HK-2 (cell line): ENCODE measurements at regions not wholly inside any gene's neighbourhood (a gene's known extent, or its start where the extent isn't known, plus 50 kb on each side); places are given as distances from the start of the nearest gene placed in this dataset.
"Not testable (repeated sequence)": the region's sequence is repeated elsewhere in the genome, so short reads cannot be mapped to it uniquely, and the experiment has no call there.

ENCODE experiments used
- DNase-seq: peaks from one replicate; pipeline ENCODE4 v3.0.0-alpha.2; 2018; ENCODE audit not compliant: unreplicated experiment

DNA sequence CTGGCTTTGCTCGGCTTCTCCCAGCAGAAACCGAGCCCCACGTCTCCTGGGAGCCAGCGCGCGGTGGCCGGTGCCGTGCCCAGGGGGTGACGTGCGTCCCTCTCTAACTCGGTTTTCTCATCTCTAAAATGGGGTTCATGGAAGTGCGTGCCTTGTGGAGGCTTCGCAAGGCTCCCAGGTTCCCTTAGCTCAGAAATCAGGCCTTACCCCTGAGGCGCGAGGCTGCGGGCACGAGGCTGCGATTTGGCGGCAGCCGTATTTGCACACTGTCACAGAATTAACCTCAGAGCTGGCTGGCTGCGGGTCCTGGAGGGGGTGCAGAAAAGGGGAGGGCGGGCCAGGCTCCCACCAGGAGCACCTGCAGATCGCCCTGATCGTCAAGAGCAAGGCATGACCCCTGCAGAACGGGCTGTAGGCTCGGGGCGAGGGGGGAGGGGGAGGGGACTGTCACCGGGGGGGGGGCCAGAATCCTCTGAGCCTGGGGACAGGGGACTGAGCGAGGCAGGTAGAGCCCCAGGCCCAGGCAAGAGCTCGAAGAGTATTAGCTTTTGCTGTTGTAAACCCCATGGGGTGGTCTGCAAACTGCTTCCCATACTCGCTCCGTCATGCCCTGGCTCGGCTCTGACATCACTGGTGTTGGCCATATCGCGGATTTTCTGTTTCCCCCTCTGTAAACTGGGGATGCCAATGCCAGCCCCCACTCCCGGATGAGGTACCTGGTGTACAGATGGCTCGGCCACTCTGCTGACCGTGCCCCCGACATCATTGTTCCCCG, 62.2 kb downstream of the CCNE1 start:
- DNase-seq = no peak

GRCh38 chr19:29875931-29876330, 64.1 kb downstream of the CCNE1 start:
- DNase-seq = no peak

- DNase-seq = no peak
Observed at GRCh38 chr19:29876414-29876813, 64.6 kb downstream of the CCNE1 start.

DNA sequence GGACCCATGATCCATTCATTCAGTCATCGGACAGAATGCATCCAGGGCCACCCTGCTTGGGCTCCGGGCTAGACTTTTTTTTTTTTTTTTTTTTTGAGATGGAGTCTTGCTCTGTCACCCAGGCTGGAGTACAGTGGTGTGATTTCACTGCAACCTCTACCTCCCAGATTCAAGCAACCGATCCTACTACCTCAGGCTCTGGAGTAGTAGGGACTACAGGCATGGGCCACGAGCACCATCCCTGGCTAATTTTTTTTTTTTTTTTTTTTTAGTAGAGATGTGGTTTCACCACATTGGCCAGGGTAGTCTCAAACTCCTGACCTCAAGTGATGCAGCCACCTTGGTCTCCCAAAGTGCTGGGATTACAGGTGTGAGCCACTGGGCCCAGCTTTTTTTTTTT, 65.1 kb downstream of the CCNE1 start:
- DNase-seq = not testable (repeated sequence)

GRCh38 chr19:29878973-29879654, 62.9 kb upstream of the URI1 start:
- peak; percentile 38 for DNase-seq

DNA sequence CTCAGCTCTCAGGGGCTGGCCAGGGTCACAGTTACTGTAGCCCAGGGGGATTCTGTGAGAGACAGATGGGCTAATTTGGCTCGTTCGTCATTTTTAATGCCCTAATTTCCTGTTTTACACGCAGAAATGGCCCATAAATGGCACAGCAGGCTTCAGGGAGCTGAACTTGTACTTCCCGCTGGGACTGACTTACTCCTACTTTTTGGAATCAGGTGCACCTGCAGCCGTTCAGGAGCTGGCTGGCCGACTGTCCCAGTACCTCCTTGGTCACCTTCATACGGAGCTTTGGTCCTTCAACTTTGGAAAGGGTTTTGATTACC, 62.4 kb upstream of the URI1 start:
- no peak for DNase-seq

DNA sequence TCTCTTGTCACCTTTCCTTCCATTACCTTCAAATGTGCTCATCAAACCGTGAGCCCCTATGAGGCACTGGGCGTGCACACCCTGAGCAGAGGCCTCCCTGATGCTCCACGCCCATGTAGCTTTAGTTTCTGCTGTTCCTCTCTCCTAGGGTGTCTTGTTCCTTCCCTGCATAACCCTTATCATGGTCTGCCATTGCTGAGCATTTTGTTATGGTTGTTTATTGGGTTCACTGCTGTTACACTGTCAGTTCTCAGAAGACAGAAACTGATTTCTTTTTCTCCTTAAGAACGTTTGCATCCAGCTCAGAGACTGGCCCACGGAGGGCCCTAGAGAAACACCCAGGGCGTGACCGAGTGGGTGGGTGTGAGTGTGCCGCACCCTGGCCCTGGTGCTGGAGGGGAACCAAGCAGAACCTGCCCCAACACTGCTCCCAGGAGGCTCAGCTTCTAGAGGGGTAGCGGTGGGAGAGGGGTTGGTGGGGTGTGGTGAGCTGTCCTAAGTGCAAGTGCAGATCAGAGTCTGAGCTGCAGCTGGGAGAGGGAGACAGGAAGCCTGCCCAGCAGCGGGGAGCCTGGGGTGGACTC, 61.4 kb upstream of the URI1 start:
- no peak for DNase-seq

DNA sequence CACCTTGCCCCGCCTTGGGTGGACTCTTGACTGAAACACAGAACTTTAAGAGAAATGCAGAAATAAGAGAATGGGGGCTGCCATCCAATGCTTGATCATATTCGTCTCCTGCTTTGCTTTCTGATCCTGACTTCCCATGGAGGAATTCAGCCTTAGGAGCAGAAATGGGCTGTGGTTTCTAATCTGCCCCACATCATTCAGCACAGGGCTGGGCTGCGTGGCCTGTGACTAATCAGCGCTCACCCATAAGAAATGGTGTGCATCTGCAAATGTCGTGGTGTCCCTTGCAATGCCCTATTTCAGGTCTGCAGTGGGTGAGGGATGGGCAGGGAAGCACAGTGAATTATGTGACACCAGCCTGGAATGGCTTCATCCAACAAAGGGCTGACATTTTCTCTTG, 60.7 kb upstream of the URI1 start:
- DNase-seq = no peak

- no peak for DNase-seq
Observed at GRCh38 chr19:29882719-29883105, 59.3 kb upstream of the URI1 start.

DNA sequence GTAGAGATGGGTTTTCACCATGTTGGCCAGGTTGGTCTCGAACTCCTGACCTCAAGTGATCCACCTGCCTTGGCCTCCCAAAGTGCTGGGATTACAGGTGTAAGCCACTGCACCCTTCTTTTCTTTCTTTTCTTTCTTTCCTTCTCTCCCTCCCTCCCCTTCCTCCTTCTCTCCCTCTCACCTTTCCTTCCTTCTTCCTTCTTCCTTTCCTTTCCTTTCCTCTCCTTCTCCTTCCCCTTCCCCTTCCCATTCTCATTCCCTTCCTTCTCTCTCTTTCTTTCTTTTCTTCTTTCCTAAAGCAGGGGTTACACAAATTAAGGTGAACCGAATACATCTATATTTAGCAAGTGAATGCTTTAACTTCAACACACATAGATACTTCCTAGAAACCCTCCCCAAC, 58.0 kb upstream of the URI1 start:
- no peak for DNase-seq

- DNase-seq = no peak
Observed at GRCh38 chr19:29884466-29884865, 57.6 kb upstream of the URI1 start.

DNA sequence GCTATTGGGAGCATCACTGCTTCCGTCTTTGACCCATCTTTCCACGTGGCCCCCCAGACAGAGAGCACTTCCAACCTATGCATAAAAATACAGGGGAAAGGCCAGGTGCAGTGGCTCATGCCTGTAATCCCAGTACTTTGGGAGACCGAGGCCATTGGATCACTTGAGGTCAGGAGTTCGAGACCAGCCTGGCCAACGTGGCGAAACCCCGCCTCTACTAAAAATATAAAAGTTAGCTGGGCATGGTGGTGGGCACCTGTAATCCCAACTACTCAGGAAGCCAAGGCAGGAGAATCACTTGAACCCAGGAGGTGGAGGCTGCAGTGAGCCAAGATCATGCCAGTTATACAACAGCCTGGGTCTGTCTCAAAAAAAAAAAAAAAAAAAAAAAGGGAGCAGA, 55.9 kb upstream of the URI1 start:
- DNase-seq = not testable (repeated sequence)

GRCh38 chr19:29886586-29886985, 55.5 kb upstream of the URI1 start:
- DNase-seq = no peak

- no peak for DNase-seq
Observed at GRCh38 chr19:29887442-29887855, 54.6 kb upstream of the URI1 start.

GRCh38 chr19:29888047-29888446, 54.0 kb upstream of the URI1 start:
- not testable (repeated sequence) for DNase-seq

DNA sequence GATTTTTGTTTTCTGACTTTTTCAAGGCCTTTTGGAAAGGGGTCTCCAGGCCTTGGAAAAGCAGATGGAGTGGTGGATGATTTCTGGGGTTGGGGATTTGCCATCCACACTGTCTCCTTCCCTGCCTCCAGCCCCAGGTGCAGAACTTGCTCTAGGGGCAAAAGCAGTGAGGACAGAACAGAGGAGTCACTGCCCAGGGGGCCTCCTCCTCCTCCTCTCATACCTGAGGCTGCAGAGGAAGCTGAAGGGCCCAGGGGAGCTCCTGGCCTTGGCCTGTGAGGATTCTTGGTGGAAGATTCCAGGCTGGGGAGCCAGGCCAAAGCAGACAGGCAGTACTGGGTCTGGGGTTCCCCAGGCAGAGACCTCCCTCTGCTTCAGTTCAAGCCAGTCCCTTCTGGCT, 52.3 kb upstream of the URI1 start:
- no peak for DNase-seq

GRCh38 chr19:29890392-29890791, 51.6 kb upstream of the URI1 start:
- no peak for DNase-seq
